ENCODE measurements at regions not wholly inside any gene's neighbourhood (a gene's known extent, or its start where the extent isn't known, plus 50 kb on each side); places are given as distances from the start of the nearest gene placed in this dataset.

- H3K27me3 ChIP-seq (replicated peaks; ENCODE audit: control insufficient read depth, insufficient read depth, low read length), result peaks cover 1% of the 10 kb centered on the region
- DNase-seq (ENCODE audit: extremely low read depth, insufficient read length), result no peak
- H3K36me3 ChIP-seq (ENCODE audit: control insufficient read depth, insufficient read depth, low read length), result no peaks in the 10 kb centered on the region
- no peak overlapping the region for H3K4me3 ChIP-seq (replicated peaks; ENCODE audit: low read depth, low read length)
- TF ChIP-seq CTCF (IDR thresholded peaks at IDR 0.05; ENCODE audit: insufficient read depth, low read length, poor library complexity, severe bottlenecking), result no peak
Observed at GRCh38 chr2:21267232-21267835, 143.6 kb downstream of the TDRD15 start.

GRCh38 chr2:21268197-21268877, 144.6 kb downstream of the TDRD15 start:
- H3K4me3 ChIP-seq (replicated peaks; ENCODE audit: low read depth, low read length), result no peak overlapping the region
- no peaks in the 10 kb centered on the region for H3K36me3 ChIP-seq (ENCODE audit: control insufficient read depth, insufficient read depth, low read length)
- no peaks in the 10 kb centered on the region for H3K27me3 ChIP-seq (replicated peaks; ENCODE audit: control insufficient read depth, insufficient read depth, low read length)
- no peak for DNase-seq (ENCODE audit: extremely low read depth, insufficient read length)
- TF ChIP-seq CTCF (IDR thresholded peaks at IDR 0.05; ENCODE audit: insufficient read depth, low read length, poor library complexity, severe bottlenecking), result no peak

GRCh38 chr2:21268878-21269224, 145.1 kb downstream of the TDRD15 start:
- no peak for TF ChIP-seq CTCF (IDR thresholded peaks at IDR 0.05; ENCODE audit: insufficient read depth, low read length, poor library complexity, severe bottlenecking)
- Histone ChIP-seq H3K4me3 (replicated peaks; ENCODE audit: low read depth, low read length) (no peak overlapping the region), H3K27me3 (replicated peaks; ENCODE audit: control insufficient read depth, insufficient read depth, low read length) (no peaks in the 10 kb centered on the region), H3K36me3 (ENCODE audit: control insufficient read depth, insufficient read depth, low read length) (no peaks in the 10 kb centered on the region)
- DNase-seq (ENCODE audit: extremely low read depth, insufficient read length), result no peak

GRCh38 chr2:21269382-21269781, 145.6 kb downstream of the TDRD15 start:
- no peak for TF ChIP-seq CTCF (IDR thresholded peaks at IDR 0.05; ENCODE audit: insufficient read depth, low read length, poor library complexity, severe bottlenecking)
- H3K4me3 ChIP-seq (replicated peaks; ENCODE audit: low read depth, low read length), result no peak overlapping the region
- H3K27me3 ChIP-seq (replicated peaks; ENCODE audit: control insufficient read depth, insufficient read depth, low read length), result no peaks in the 10 kb centered on the region
- no peaks in the 10 kb centered on the region for H3K36me3 ChIP-seq (ENCODE audit: control insufficient read depth, insufficient read depth, low read length)
- DNase-seq (ENCODE audit: extremely low read depth, insufficient read length), result no peak

GRCh38 chr2:21270083-21270491, 146.3 kb downstream of the TDRD15 start:
- Histone ChIP-seq H3K4me3 (replicated peaks; ENCODE audit: low read depth, low read length) (no peak overlapping the region), H3K36me3 (ENCODE audit: control insufficient read depth, insufficient read depth, low read length) (no peaks in the 10 kb centered on the region), H3K27me3 (replicated peaks; ENCODE audit: control insufficient read depth, insufficient read depth, low read length) (peaks cover 1% of the 10 kb centered on the region; the same call in 1 of the 2 replicates)
- TF ChIP-seq CTCF (IDR thresholded peaks at IDR 0.05; ENCODE audit: insufficient read depth, low read length, poor library complexity, severe bottlenecking), result no peak
- no peak for DNase-seq (ENCODE audit: extremely low read depth, insufficient read length)
